ENCODE measurements at regions not wholly inside any gene's neighbourhood (a gene's known extent, or its start where the extent isn't known, plus 50 kb on each side); places are given as distances from the start of the nearest gene placed in this dataset.

DNA sequence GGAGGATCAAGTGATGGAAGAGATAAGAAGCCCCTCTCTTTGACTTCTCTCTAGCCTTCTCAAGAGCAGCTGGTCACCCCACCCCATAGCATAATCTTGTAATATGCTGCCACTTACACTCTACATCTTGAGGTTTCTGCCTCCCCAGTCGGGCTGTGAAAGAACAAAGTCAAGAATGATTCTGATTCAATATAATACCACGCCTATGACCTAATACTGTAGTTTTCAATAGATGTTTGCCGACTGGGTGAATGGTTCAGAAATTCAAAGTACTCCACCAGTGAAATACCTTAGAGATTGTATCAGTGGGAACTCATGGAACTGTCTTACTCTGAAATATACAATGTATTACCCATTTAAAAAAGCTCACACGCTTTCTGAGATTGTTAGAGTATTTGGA, 93.0 kb upstream of the ZFHX3 start:
- TF ChIP-seq CTCF (IDR thresholded peaks at IDR 0.05; ENCODE audit: control extremely low read depth, extremely low read depth, low read depth, missing control alignments), result no peak
- CTCF ChIA-PET, result no interaction called here
- POLR2A ChIA-PET, result no interaction called here
- DNase-seq (ENCODE audit: extremely low spot score), result no peak

- CTCF ChIA-PET, result interaction anchor here (0.6 kb wide), 1 partner anchor 247 kb away, joined by 3 read pairs; no protein-coding TSS in a partner anchor
- POLR2A ChIA-PET, result no interaction called here
- TF ChIP-seq CTCF (IDR thresholded peaks at IDR 0.05; ENCODE audit: control extremely low read depth, extremely low read depth, low read depth, missing control alignments), result no peak
- no peak for DNase-seq (ENCODE audit: extremely low spot score)
Measured at GRCh38 chr16:73131156-73131862, 83.4 kb upstream of the ZFHX3 start.

- CTCF ChIA-PET, result no interaction called here
- DNase-seq (ENCODE audit: extremely low spot score), result no peak
- no peak for TF ChIP-seq CTCF (IDR thresholded peaks at IDR 0.05; ENCODE audit: control extremely low read depth, extremely low read depth, low read depth, missing control alignments)
- POLR2A ChIA-PET, result no interaction called here
Measured at GRCh38 chr16:73129455-73129854, 81.5 kb upstream of the ZFHX3 start.

- ChIA-PET POLR2A (no interaction called here), CTCF (no interaction called here)
- TF ChIP-seq CTCF (IDR thresholded peaks at IDR 0.05; ENCODE audit: control extremely low read depth, extremely low read depth, low read depth, missing control alignments), result no peak
- DNase-seq (ENCODE audit: extremely low spot score), result no peak
Measured at GRCh38 chr16:73126525-73126853, 78.6 kb upstream of the ZFHX3 start.

DNA sequence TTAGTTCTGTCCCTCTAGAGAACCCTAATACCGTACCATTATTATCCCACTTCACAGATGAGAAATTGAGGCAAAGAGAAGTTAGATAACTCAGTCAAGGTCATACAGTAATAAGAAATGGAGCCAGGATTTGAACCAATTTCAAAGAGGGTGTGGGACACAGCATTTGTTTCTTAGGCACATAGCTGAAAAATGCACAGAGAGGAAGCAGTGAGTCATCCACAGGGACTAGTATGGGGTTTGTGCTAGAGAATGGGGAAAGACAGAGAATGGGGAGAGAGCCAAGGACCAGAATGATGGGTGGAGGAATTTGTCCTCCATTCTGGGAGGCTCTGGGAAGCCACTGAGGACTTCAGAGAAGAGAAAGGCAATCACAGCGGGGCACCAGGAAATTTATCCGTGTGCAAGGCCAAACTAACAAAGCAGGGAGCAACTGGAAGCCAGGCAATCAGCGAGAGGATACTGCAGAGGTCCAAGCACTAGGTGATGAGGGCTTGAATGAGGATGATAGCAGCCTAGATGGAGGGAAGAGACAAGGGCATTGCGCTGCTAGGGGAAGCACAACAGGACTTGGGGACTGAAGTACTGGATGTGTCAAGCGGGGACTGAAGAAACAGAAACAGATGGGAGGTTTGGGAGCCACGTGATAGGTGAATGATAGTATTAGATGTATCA, 78.1 kb upstream of the ZFHX3 start:
- TF ChIP-seq CTCF (IDR thresholded peaks at IDR 0.05; ENCODE audit: control extremely low read depth, extremely low read depth, low read depth, missing control alignments), result no peak
- ChIA-PET POLR2A (no interaction called here), CTCF (no interaction called here)
- no peak for DNase-seq (ENCODE audit: extremely low spot score)

DNA sequence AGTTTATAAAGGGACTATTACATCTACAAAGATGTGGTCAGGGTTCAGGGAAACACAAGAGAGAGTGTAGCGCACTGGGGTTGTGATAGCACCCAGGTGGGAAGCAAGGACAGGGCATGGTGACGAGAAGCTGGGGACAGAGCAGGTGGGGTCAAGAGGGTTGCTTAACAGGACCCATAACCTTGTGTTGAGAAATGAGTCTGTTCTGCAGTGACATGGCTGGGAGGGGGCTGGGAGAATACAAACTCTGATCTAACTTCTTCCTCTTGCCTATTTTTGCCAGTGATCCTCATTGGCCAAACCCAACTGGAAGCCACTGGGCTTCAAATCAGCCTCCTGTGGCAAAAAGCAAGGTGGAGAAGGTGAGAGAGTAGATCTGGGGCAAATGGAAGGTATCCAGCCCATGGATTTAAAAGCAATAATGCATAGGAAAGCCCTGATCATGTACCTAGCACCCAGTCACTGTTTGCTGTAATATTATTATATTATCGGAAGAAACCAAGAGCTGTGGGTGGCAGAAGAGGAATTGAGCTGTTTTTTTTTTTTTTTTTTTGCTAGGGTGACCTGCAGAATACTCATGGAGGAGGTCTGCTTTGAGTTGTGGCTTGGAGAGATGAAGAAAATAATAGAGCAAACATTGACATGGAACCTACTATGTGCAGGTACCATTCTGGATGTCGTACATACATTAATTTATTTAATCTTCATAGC, 76.9 kb upstream of the ZFHX3 start:
- TF ChIP-seq CTCF (IDR thresholded peaks at IDR 0.05; ENCODE audit: control extremely low read depth, extremely low read depth, low read depth, missing control alignments), result no peak
- ChIA-PET CTCF (no interaction called here), POLR2A (no interaction called here)
- no peak for DNase-seq (ENCODE audit: extremely low spot score)

Data from GM10248 (cell line).